NCI-H446 (cell line): ENCODE measurements at regions not wholly inside any gene's neighbourhood (a gene's known extent, or its start where the extent isn't known, plus 50 kb on each side); places are given as distances from the start of the nearest gene placed in this dataset.
"Not testable (repeated sequence)": the region's sequence is repeated elsewhere in the genome, so short reads cannot be mapped to it uniquely, and the experiment has no call there.

Experiments
- DNase-seq, 2 experiments: peaks; one replicate each; lab custom pipeline; 2025; lab: John Stamatoyannopoulos, UW

- no peak for DNase-seq
Measured at GRCh38 chr9:120338340-120338739, 241.6 kb downstream of the CDK5RAP2 start.

- no peak for DNase-seq
Measured at GRCh38 chr9:120337131-120337530, 242.8 kb downstream of the CDK5RAP2 start.

- no peak for DNase-seq
Measured at GRCh38 chr9:120336753-120337090, 243.2 kb downstream of the CDK5RAP2 start.

GRCh38 chr9:120336021-120336752 lies 243.8 kb downstream of the CDK5RAP2 start:
- no peak for DNase-seq

GRCh38 chr9:120331913-120332312 lies 248.1 kb downstream of the CDK5RAP2 start:
- no peak for DNase-seq

GRCh38 chr9:120330031-120330430 lies 249.9 kb downstream of the CDK5RAP2 start:
- DNase-seq = no peak

GRCh38 chr9:120327322-120327721 lies 252.6 kb downstream of the CDK5RAP2 start:
- DNase-seq = no peak

GRCh38 chr9:120326049-120326693 lies 253.8 kb downstream of the CDK5RAP2 start:
- peak in 1 of 2 experiments; percentile 33 for DNase-seq

GRCh38 chr9:120324996-120325642 lies 254.8 kb downstream of the CDK5RAP2 start:
- no peak for DNase-seq

- no peak for DNase-seq
Measured at GRCh38 chr9:120324461-120324860, 255.5 kb downstream of the CDK5RAP2 start.

GRCh38 chr9:120323125-120323524 lies 256.8 kb downstream of the CDK5RAP2 start:
- DNase-seq = no peak

- no peak for DNase-seq
Measured at GRCh38 chr9:120319452-120319851, 260.5 kb downstream of the CDK5RAP2 start.

GRCh38 chr9:120315154-120315553 lies 264.8 kb downstream of the CDK5RAP2 start:
- DNase-seq = no peak

- no peak for DNase-seq
Measured at GRCh38 chr9:120312031-120312430, 267.9 kb downstream of the CDK5RAP2 start.

GRCh38 chr9:120310035-120310434 lies 269.9 kb downstream of the CDK5RAP2 start:
- no peak for DNase-seq

- no peak for DNase-seq
Measured at GRCh38 chr9:120308495-120308894, 271.5 kb downstream of the CDK5RAP2 start.

GRCh38 chr9:120307599-120307998 lies 272.4 kb downstream of the CDK5RAP2 start:
- DNase-seq = no peak

GRCh38 chr9:120306561-120306960 lies 273.4 kb downstream of the CDK5RAP2 start:
- no peak for DNase-seq

- no peak for DNase-seq
Measured at GRCh38 chr9:120306088-120306487, 273.9 kb downstream of the CDK5RAP2 start.

GRCh38 chr9:120304896-120305295 lies 275.1 kb downstream of the CDK5RAP2 start:
- DNase-seq = not testable (repeated sequence)

- DNase-seq = no peak
Measured at GRCh38 chr9:120303519-120303918, 276.4 kb downstream of the CDK5RAP2 start.

GRCh38 chr9:120299785-120300184 lies 280.2 kb downstream of the CDK5RAP2 start:
- DNase-seq = no peak

- DNase-seq = no peak
Measured at GRCh38 chr9:120294003-120294402, 286.0 kb downstream of the CDK5RAP2 start.
